WTC11 (cell line): ENCODE measurements at regions not wholly inside any gene's neighbourhood (a gene's known extent, or its start where the extent isn't known, plus 50 kb on each side); places are given as distances from the start of the nearest gene placed in this dataset.
A peak's percentile ranks its signal among the peaks of the same experiment; 100 is the strongest.

Experiments
- ATAC-seq: fragments of 200-7000 bp; cut with Tn5 transposase; 2 replicates; pipeline ENCODE4 v1.10.0; 2021; ENCODE audit warnings: mild to moderate bottlenecking, moderate library complexity
- CTCF ChIA-PET: fragments of 300-600 bp; sonication (Branson Sonifier 250); formaldehyde crosslinking; loops from one replicate; lab custom pipeline; 2021; ENCODE audit warnings: antibody characterized with exemption; lab: Charles Lee
- POLR2A ChIA-PET: fragments of 350-600 bp; sonication (Branson Sonifier 250); formaldehyde crosslinking; loops from one replicate; lab custom pipeline; 2021; ENCODE audit warnings: antibody characterized with exemption; lab: Charles Lee
- DNase-seq: peaks from one replicate; pipeline ENCODE4 v3.0.0; 2021; ENCODE audit warnings: low spot score
- H3K27ac Mint-ChIP-seq: 2 replicates; pipeline ENCODE4 v1.8.0; 2021; ENCODE audit warnings: mixed read lengths
- H3K27me3 Mint-ChIP-seq: 2 replicates; pipeline ENCODE4 v1.8.0; 2021; ENCODE audit warnings: low read depth, mild to moderate bottlenecking, moderate library complexity, mixed read lengths
- H3K36me3 Mint-ChIP-seq: 2 replicates; pipeline ENCODE4 v1.8.0; 2021; ENCODE audit warnings: mixed read lengths
- H3K4me1 Mint-ChIP-seq: 2 replicates; pipeline ENCODE4 v1.8.0; 2022; ENCODE audit warnings: mixed read lengths
- H3K4me3 Mint-ChIP-seq: 2 replicates; pipeline ENCODE4 v1.8.0; 2021; ENCODE audit warnings: mild to moderate bottlenecking, moderate library complexity, mixed read lengths
- H3K9me3 Mint-ChIP-seq: 2 replicates; pipeline ENCODE4 v1.8.0; 2021; ENCODE audit warnings: mixed read lengths
- FOXP1 ChIP-seq: sonication (generic); formaldehyde crosslinking; IDR thresholded peaks from 2 replicates; pipeline ENCODE4 v1.8.0; 2022; ENCODE audit warnings: missing genetic modification reagents, mild to moderate bottlenecking, moderate library complexity, borderline replicate concordance
- GRHL2 ChIP-seq: fragments of 250-450 bp; sonication (Bioruptor Pico); IDR thresholded peaks from 2 replicates; pipeline ENCODE4 v1.8.0; 2022; ENCODE audit warnings: mild to moderate bottlenecking, moderate library complexity; ENCODE audit not compliant: insufficient replicate concordance, severe bottlenecking
- HMGA2 ChIP-seq: fragments of 250-450 bp; sonication (Bioruptor Pico); IDR thresholded peaks from 2 replicates; pipeline ENCODE4 v1.4.0; 2021; ENCODE audit warnings: mild to moderate bottlenecking, moderate library complexity
- IRF2 ChIP-seq: sonication (generic); formaldehyde crosslinking; IDR thresholded peaks from 2 replicates; pipeline ENCODE4 v1.8.0; 2022; ENCODE audit warnings: low read depth, missing genetic modification reagents, borderline replicate concordance
- NFE2L1 ChIP-seq: sonication (generic); formaldehyde crosslinking; IDR thresholded peaks from 2 replicates; pipeline ENCODE4 v1.8.1; 2023; ENCODE audit warnings: missing genetic modification reagents
- NR2C2 ChIP-seq: sonication (generic); formaldehyde crosslinking; IDR thresholded peaks from 2 replicates; pipeline ENCODE4 v1.8.0; 2022; ENCODE audit warnings: mild to moderate bottlenecking, missing genetic modification reagents
- SOX15 ChIP-seq: fragments of 250-450 bp; sonication (Bioruptor Pico); IDR thresholded peaks from 2 replicates; pipeline ENCODE4 v1.9.0; 2021; ENCODE audit warnings: mild to moderate bottlenecking
- ZNF138 ChIP-seq: sonication (generic); formaldehyde crosslinking; conservative IDR thresholded peaks from 2 replicates; pipeline ENCODE4 v1.8.1; 2022; ENCODE audit warnings: mild to moderate bottlenecking, moderate library complexity, missing genetic modification reagents
- ZNF263 ChIP-seq: sonication (generic); formaldehyde crosslinking; IDR thresholded peaks from 2 replicates; pipeline ENCODE4 v1.8.1; 2022; ENCODE audit warnings: low read depth, mild to moderate bottlenecking, moderate library complexity, missing genetic modification reagents
- ZNF317 ChIP-seq: sonication (generic); formaldehyde crosslinking; IDR thresholded peaks from 2 replicates; pipeline ENCODE4 v1.8.1; 2023; ENCODE audit warnings: low read depth, mild to moderate bottlenecking, moderate library complexity, missing genetic modification reagents, borderline replicate concordance
- ZNF671 ChIP-seq: fragments of 250-450 bp; sonication (Bioruptor Pico); IDR thresholded peaks from 2 replicates; pipeline ENCODE4 v1.8.0; 2021; ENCODE audit warnings: mild to moderate bottlenecking
- TF ChIP-seq, protein P1 (sequence below): sonication (generic); formaldehyde crosslinking; IDR thresholded peaks from 2 replicates; pipeline ENCODE4 v1.8.0; 2022; ENCODE audit warnings: missing genetic modification reagents
- TF ChIP-seq, protein P2 (sequence below): sonication (generic); formaldehyde crosslinking; IDR thresholded peaks from 2 replicates; pipeline ENCODE4 v1.8.1; 2023; ENCODE audit warnings: mild to moderate bottlenecking, missing genetic modification reagents, borderline replicate concordance
- TF ChIP-seq, protein P3 (sequence below): sonication (generic); formaldehyde crosslinking; IDR thresholded peaks from 2 replicates; pipeline ENCODE4 v1.8.1; 2023; ENCODE audit warnings: mild to moderate bottlenecking, missing genetic modification reagents
- TF ChIP-seq, protein P4 (sequence below): sonication (generic); formaldehyde crosslinking; IDR thresholded peaks from 2 replicates; pipeline ENCODE4 v1.8.1; 2022; ENCODE audit warnings: low read depth, mild to moderate bottlenecking, moderate library complexity, missing genetic modification reagents, borderline replicate concordance
- TF ChIP-seq, protein P5 (sequence below): sonication (generic); formaldehyde crosslinking; IDR thresholded peaks from 2 replicates; pipeline ENCODE4 v1.8.1; 2023; ENCODE audit warnings: mild to moderate bottlenecking, moderate library complexity, missing genetic modification reagents

DNA sequence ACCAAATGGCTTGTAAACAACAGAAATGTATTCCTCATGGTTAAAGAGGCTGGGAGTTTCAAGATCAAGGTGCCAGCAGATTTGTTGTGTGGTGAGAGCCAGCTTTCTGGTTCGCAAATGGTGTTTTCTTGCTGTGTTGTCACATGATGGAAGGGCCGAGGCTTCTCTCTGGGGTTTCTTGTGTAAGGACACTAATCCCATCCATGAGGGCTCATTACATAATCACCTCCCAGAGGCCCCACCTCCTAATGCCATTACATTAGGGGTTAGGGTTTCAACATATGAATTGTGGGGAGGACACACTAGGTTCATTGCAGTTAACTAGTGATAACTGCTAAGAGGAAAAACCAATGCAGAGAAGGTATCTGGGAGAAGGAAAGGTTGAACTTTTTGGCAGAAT is 103.5 kb upstream of the ENPEP start (continued):
- TF ChIP-seq, protein P1, sequence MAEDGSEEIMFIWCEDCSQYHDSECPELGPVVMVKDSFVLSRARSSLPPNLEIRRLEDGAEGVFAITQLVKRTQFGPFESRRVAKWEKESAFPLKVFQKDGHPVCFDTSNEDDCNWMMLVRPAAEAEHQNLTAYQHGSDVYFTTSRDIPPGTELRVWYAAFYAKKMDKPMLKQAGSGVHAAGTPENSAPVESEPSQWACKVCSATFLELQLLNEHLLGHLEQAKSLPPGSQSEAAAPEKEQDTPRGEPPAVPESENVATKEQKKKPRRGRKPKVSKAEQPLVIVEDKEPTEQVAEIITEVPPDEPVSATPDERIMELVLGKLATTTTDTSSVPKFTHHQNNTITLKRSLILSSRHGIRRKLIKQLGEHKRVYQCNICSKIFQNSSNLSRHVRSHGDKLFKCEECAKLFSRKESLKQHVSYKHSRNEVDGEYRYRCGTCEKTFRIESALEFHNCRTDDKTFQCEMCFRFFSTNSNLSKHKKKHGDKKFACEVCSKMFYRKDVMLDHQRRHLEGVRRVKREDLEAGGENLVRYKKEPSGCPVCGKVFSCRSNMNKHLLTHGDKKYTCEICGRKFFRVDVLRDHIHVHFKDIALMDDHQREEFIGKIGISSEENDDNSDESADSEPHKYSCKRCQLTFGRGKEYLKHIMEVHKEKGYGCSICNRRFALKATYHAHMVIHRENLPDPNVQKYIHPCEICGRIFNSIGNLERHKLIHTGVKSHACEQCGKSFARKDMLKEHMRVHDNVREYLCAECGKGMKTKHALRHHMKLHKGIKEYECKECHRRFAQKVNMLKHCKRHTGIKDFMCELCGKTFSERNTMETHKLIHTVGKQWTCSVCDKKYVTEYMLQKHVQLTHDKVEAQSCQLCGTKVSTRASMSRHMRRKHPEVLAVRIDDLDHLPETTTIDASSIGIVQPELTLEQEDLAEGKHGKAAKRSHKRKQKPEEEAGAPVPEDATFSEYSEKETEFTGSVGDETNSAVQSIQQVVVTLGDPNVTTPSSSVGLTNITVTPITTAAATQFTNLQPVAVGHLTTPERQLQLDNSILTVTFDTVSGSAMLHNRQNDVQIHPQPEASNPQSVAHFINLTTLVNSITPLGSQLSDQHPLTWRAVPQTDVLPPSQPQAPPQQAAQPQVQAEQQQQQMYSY (CRISPR knock-in tag), result no peak

DNA sequence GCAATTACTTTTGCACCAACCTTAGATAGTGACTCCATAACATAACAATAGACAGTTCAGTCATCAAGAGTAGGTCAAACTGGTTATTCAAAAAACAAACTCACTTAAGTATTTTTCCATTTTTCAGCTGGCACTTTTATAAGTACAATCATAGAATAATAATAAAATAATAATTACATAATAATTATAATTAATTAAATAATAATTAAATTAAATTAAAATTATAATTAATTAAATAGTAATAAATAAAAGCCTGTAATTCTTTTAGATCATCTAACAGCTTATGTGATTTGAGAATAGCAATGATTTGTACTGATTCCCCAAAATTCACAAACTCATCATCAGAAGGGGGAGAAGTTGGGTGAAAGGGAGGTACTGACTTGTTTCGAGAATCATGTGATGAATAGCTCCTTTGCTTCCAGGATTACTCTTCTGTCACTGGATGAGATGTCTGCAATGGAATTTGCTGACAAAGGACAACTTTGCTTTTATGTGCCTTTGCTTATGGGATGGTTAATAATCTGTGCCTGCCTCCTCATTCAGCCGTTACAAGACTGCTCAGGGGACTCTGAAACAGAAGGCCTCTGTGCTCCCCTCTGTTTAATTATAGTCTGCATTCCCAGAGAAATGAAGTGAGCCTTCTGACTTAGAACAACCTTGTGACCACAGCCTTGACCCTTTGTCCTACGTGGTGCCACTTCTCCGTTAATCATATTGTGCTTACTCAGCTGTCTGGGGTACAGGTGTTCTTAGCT is 104.8 kb upstream of the ENPEP start:
- TF ChIP-seq HMGA2 (CRISPR knock-in tag) (peak; percentile 99), SOX15 (CRISPR knock-in tag) (no peak)
- no peaks in the 10 kb centered on the region for H3K4me1 Mint-ChIP-seq
- DNase-seq (no peak), ATAC-seq (no peak)
- no peak overlapping the region for H3K4me3 Mint-ChIP-seq
- 0 out of 2 replicates have a peak, but pooled peaks cover 3% of the 10 kb centered on the region for H3K9me3 Mint-ChIP-seq
- peaks cover 4% of the 10 kb centered on the region for H3K27me3 Mint-ChIP-seq
- POLR2A ChIA-PET, result no interaction called here
- CTCF ChIA-PET, result interaction anchor here (0.6 kb wide), 1 partner anchor 1203 kb away, joined by 3 read pairs; no protein-coding TSS in a partner anchor
- no peak overlapping the region for H3K27ac Mint-ChIP-seq
- H3K36me3 Mint-ChIP-seq, result no peaks in the 10 kb centered on the region

DNA sequence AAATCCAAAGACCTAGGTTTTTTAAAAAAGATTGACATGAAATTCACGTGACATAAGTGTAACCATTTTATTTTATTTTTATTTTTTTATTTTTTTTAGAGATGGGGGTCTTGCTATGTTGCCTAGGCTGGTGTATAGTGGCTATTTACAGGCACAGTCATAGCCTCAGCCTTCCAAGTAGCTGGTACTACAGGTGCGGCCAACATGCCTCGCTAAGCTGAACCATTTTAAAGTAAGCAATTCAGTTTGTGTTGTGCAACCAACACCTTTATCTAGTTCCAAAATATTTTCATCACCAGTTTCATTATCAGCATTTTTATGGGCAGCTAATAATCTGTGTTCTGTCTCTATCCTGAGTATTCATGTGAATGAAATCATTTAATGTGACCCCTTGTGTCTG is 107.5 kb upstream of the ENPEP start:
- Mint-ChIP-seq H3K27me3 (no peaks in the 10 kb centered on the region; the same call in 1 of the 2 replicates), H3K4me3 (no peak overlapping the region), H3K9me3 (0 out of 2 replicates have a peak, but pooled peaks cover 3% of the 10 kb centered on the region), H3K27ac (no peak overlapping the region), H3K36me3 (no peaks in the 10 kb centered on the region), H3K4me1 (no peaks in the 10 kb centered on the region)
- ATAC-seq (no peak), DNase-seq (no peak)
- ChIA-PET CTCF (no interaction called here), POLR2A (no interaction called here)
- TF ChIP-seq ZNF138 (CRISPR knock-in tag), result no peak
- no peak for TF ChIP-seq NFE2L1
- no peak for TF ChIP-seq GRHL2 (CRISPR knock-in tag)
- no peak for TF ChIP-seq ZNF671 (CRISPR knock-in tag)
- TF ChIP-seq FOXP1 (CRISPR knock-in tag), result no peak
- TF ChIP-seq, protein P1 (CRISPR knock-in tag), result no peak
- TF ChIP-seq IRF2 (CRISPR knock-in tag), result no peak
- TF ChIP-seq, protein P2, sequence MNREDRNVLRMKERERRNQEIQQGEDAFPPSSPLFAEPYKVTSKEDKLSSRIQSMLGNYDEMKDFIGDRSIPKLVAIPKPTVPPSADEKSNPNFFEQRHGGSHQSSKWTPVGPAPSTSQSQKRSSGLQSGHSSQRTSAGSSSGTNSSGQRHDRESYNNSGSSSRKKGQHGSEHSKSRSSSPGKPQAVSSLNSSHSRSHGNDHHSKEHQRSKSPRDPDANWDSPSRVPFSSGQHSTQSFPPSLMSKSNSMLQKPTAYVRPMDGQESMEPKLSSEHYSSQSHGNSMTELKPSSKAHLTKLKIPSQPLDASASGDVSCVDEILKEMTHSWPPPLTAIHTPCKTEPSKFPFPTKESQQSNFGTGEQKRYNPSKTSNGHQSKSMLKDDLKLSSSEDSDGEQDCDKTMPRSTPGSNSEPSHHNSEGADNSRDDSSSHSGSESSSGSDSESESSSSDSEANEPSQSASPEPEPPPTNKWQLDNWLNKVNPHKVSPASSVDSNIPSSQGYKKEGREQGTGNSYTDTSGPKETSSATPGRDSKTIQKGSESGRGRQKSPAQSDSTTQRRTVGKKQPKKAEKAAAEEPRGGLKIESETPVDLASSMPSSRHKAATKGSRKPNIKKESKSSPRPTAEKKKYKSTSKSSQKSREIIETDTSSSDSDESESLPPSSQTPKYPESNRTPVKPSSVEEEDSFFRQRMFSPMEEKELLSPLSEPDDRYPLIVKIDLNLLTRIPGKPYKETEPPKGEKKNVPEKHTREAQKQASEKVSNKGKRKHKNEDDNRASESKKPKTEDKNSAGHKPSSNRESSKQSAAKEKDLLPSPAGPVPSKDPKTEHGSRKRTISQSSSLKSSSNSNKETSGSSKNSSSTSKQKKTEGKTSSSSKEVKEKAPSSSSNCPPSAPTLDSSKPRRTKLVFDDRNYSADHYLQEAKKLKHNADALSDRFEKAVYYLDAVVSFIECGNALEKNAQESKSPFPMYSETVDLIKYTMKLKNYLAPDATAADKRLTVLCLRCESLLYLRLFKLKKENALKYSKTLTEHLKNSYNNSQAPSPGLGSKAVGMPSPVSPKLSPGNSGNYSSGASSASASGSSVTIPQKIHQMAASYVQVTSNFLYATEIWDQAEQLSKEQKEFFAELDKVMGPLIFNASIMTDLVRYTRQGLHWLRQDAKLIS, result no peak
- TF ChIP-seq, protein P3, sequence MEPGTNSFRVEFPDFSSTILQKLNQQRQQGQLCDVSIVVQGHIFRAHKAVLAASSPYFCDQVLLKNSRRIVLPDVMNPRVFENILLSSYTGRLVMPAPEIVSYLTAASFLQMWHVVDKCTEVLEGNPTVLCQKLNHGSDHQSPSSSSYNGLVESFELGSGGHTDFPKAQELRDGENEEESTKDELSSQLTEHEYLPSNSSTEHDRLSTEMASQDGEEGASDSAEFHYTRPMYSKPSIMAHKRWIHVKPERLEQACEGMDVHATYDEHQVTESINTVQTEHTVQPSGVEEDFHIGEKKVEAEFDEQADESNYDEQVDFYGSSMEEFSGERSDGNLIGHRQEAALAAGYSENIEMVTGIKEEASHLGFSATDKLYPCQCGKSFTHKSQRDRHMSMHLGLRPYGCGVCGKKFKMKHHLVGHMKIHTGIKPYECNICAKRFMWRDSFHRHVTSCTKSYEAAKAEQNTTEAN (CRISPR knock-in tag), result no peak
- TF ChIP-seq, protein P4, sequence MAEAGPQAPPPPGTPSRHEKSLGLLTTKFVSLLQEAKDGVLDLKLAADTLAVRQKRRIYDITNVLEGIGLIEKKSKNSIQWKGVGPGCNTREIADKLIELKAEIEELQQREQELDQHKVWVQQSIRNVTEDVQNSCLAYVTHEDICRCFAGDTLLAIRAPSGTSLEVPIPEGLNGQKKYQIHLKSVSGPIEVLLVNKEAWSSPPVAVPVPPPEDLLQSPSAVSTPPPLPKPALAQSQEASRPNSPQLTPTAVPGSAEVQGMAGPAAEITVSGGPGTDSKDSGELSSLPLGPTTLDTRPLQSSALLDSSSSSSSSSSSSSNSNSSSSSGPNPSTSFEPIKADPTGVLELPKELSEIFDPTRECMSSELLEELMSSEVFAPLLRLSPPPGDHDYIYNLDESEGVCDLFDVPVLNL, result no peak
- no peak for TF ChIP-seq ZNF317 (CRISPR knock-in tag)
- no peak for TF ChIP-seq NR2C2 (CRISPR knock-in tag)
- TF ChIP-seq ZNF263 (CRISPR knock-in tag), result no peak
- TF ChIP-seq, protein P5, sequence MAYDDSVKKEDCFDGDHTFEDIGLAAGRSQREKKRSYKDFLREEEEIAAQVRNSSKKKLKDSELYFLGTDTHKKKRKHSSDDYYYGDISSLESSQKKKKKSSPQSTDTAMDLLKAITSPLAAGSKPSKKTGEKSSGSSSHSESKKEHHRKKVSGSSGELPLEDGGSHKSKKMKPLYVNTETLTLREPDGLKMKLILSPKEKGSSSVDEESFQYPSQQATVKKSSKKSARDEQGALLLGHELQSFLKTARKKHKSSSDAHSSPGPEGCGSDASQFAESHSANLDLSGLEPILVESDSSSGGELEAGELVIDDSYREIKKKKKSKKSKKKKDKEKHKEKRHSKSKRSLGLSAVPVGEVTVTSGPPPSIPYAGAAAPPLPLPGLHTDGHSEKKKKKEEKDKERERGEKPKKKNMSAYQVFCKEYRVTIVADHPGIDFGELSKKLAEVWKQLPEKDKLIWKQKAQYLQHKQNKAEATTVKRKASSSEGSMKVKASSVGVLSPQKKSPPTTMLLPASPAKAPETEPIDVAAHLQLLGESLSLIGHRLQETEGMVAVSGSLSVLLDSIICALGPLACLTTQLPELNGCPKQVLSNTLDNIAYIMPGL (CRISPR knock-in tag), result no peak
